ENCODE measurements at regions not wholly inside any gene's neighbourhood (a gene's known extent, or its start where the extent isn't known, plus 50 kb on each side); places are given as distances from the start of the nearest gene placed in this dataset.
"Not testable (repeated sequence)": the region's sequence is repeated elsewhere in the genome, so short reads cannot be mapped to it uniquely, and the experiment has no call there.

- DNase-seq = not testable (repeated sequence)
Observed at GRCh38 chr12:75941661-75942060, 89.9 kb downstream of the PHLDA1 start.

GRCh38 chr12:75939016-75939642, 92.4 kb downstream of the PHLDA1 start:
- no peak for DNase-seq

DNA sequence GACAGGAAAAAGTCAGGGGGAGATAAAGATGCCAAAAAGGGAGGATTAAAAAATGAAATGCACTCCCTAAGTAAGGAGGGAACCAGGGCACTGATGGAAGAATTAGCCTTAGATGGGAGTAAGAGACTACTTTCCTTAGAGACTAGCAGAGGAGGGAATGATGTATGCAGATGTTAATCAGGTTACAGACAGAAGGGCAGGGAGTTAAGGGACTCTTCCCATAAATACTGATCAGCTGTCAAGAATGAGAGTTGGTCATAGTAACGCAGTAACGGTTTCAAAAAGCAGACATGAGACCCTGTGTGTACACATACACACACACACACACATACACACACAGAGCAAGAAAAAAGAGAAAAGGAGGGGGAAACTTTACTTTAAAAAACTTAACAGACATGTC, 93.4 kb downstream of the PHLDA1 start:
- no peak for DNase-seq

DNA sequence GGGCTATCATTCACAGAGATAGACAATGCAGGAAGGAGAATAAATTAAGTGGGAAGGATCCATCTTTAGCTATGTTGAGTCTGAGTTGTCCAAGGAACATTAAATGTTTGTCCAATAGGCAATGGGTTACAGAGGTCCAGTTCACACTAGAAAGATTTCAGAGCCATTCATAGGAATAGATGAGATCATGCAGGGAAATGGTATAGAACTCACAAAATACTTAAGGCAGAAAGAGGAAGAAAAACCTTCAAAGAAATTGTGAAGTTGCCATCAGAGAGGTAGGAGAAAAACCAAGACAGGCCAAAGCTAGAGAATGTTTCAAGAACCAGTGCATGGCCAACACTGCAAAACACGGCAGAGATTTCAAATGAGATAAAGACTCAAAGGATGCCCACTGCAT, 94.1 kb downstream of the PHLDA1 start:
- no peak for DNase-seq

GRCh38 chr12:75936515-75937440, 94.8 kb downstream of the PHLDA1 start:
- DNase-seq = no peak

DNA sequence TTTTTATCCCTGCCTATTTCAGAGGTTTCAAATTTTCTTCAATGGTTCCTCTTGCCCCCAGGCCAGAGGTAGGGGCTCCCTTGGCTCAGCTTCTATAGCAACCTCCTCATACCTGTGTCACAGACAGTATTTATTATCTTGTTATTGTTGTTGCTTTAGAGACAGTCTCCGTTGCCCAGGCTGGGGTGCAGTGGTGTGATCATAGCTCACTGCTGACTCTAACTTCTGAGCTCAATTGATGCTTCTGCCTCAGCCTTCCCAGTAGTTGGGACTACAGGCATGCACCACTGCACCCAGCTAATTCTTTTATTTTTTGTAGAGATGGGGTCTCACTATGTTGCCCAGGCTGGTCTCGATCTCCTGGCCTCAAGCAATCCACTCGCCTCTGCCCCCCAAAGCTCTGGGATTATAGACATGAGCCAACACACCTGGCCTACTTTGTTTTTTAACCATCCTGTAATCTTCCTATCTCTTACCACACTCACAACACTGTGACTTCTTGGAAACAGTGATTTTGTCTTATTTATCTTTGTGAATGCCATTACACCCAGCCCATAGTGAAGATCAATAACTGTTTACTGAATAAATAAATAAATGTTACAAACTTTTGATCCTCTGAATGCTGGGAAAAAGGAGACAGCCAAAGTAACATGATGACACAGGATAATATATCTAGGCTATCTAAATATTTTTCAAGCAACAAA, 95.9 kb downstream of the PHLDA1 start:
- DNase-seq = no peak

GRCh38 chr12:75933101-75933500, 98.5 kb downstream of the PHLDA1 start:
- DNase-seq = no peak

DNA sequence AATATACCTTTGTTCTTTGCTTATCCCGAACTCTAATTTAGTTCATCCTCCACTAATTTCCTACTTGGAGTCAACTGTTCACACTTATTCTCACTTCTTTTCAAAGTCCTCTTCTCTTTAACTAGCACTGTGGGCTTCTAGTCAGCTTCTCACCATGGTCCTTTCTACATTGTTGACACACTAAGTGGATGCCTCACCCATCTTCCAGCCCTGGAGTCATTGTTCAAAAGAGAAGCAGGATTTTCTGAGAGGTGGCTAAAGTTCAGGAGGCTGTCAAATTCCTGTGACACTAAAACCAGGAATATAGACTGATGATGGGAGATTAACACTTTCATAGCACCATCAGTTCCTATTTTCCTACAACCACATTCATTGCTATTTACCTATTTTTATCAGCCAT, 99.3 kb downstream of the PHLDA1 start:
- no peak for DNase-seq

DNA sequence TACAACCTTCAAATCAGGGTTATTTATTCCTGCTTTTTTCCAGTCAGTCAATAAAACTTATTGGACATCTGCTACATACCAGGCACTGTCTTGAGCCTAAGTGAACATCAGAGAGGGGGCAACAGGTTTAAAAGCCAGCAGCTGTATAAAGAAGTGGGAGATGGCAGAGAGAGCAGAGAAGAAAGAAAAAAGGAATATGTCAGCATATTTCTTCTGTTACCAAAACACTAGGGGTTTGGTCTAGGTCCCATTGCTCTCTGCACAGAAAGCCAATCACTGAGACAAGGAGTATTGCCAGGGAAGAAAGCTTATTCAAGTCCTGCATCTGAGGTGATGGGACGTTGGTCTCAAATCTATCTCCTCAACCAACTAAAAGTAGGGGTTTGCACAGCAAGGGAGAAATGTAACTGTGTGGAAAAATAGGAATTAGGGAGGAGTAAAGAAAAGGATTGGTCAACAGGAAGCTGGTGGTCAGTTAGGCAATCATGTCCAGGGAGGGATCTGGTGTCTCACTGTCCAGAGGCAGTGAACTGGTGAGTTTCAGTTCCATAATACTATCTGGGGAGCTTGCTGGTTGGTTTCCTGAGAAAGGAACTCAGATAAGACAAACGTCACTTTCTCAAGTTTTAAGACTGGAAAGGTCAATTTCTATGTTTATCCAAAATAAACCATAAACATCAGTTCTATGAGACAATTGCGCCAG, 107.5 kb downstream of the PHLDA1 start:
- DNase-seq = no peak

GRCh38 chr12:75922944-75923642, 108.5 kb downstream of the PHLDA1 start:
- DNase-seq = no peak

- no peak for DNase-seq
Observed at GRCh38 chr12:75921622-75922289, 109.8 kb downstream of the PHLDA1 start.

GRCh38 chr12:75917715-75918114, 113.9 kb downstream of the PHLDA1 start:
- no peak for DNase-seq

DNA sequence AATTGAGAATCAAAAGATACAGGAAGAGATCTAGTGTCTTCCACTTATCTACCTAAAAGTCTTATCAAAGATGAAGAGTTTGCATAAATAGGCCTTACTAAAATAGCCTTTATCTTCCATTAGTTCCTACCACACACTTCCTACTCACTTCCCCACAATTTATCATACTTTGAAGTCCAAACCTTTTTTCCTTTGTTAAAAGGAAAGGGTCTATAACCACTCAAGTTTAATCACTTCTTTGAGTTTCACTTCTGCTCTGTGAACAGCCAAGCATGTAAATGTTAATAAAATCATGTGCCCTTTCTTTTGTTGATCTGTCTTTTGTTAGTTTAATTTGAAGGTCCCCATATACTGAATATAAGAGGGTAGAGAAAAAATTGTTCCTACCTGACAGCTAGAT, 114.5 kb downstream of the PHLDA1 start:
- no peak for DNase-seq

DNA sequence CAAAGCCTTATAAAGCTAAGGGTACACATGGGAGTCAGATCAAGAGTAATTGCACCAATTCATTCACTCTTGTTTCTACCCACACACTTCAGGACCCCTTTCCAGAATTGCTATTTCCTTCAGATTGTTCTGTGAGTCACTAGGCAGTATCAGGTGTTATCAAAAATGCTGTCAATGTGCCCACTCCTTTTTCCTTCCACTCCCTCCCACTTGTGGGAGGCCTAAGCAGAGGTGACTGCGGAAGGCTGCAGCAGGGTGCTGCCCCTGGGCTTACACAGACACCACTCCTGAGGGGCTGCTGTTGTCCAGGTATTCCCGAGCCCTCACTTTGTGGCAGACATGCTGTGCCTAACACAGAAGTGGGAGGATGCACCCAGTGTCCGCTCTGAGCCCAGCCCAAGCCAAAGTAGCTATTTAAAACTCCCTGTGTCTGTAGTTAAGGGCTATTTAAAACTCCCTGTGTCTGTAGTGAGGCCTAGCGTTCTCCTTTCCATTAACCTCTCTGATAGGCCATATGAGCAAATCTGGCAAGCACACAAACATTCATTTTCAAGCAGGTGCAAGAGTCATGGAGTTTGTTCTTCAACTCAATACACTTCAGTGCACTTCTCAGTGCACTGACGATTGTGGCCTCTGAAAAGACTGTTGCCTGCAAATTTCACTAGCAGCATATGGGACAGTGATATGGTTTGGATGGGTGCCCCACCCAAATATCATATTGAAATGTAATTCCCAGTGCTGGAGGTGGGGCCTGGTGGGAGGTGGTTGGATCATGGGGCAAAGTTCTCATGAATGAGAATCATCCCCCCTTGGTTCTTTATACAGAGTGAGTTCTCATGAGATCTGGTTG, 117.8 kb downstream of the PHLDA1 start:
- no peak for DNase-seq

DNA sequence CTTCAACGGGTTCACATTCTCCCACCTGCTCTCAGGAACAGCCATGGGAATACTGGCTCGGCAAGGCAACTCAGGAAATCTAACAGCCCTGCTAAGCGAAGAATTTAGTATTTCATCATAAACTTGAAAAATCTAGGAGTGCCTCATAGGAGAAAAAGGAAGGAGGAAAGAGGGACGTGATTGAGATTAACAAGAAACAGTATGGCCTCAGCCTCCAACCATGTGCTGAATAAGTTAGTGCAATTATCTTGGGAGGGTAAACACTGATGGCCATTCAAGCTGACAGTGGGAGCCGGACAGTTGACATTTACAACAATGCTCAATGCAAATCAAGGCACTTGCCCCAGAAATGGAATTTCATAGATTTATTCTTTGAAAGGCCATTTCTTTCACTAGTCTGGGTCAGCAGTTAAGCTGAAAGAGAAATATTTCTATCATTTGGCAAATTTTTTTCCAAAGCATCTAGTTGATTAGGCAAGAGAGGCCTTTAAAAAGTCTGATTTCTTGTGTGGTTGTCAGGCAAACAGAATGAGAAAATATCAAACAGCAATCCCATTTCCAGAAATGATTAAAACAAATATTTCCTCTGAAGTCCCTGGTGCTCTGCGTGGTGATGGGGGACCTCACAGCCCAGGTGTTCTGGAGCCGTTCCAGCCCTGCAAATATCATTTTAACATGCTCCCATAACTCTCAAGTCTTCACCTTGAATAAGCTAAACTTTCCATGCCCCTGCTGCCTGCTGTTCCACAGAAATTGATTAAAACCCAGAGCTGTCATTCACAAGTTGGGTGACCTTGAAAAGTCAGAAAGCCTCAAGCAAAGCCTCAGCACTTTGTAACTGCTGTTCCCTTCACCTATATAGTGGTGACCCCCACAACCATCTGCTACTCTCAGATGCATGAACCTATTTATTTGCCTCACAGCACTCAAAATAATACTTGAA, 121.6 kb downstream of the PHLDA1 start:
- no peak for DNase-seq

DNA sequence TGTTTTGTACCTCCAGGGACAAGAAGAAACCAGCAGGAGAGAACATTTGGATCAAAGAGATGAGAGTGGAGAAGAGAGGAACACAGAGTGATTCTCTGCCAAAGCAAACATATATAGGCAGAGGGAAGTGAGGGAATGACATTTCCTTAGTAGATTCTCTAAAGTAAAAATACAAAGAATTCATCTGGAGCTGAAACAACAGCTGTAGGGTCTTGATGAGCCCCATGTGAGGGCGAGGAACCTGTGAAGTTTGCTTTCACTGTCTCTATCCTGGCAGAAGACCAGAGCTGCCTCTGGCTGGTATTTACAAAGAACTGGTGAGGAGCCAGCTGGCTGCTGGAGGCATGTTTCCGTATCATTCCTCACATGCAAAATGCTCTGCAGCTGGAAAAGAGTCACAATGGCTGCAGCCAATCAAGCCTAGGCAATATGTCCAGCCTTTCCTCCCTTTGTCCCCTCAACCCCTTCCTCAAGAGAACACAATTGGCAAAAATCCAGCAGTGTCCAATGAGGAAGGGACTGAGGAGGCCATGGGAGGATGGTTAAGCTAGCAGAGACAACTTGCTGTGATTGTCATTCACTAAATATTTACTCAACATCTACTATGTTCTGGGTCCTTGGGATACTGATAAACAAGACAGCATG, 122.5 kb downstream of the PHLDA1 start:
- DNase-seq = no peak

GRCh38 chr12:75905922-75906321, 125.7 kb downstream of the PHLDA1 start:
- no peak for DNase-seq

DNA sequence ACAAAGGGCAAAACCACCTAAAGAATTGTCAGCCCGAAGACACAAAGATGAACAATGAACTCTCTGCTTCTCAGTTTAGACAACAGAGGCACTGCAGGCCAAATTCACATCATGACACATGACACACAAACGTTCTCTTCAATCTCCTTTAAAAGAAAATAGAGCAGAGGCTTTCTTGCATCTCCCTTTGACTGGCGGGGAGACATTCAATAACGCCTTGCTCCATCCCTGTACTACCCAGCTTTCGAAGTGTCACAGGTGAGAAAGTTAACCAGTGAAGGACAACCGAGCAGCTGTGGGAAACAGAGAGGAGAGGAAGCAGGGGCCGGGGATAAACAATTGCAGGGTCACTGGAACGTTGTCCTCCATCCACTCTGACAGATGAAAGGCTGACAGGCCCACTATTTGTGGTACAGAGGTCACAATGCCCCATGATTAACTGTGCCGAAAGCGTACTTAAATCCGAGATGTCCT, 130.8 kb downstream of the PHLDA1 start:
- no peak for DNase-seq

GRCh38 chr12:75900226-75900625, 131.3 kb downstream of the PHLDA1 start:
- no peak for DNase-seq

All from amniotic stem cell (primary cell).